Epithelial cell of esophagus (primary cell): ENCODE measurements at regions not wholly inside any gene's neighbourhood (a gene's known extent, or its start where the extent isn't known, plus 50 kb on each side); places are given as distances from the start of the nearest gene placed in this dataset.

Source experiments
- DNase-seq: peaks from one replicate; pipeline ENCODE4 v3.0.0; 2010; ENCODE audit warnings: low read depth
- H3K4me3 ChIP-seq: 2 replicates; pipeline ENCODE4 v1.5.1; 2011; ENCODE audit warnings: mild to moderate bottlenecking, low read length, control low read depth
- CTCF ChIP-seq: IDR thresholded peaks from 2 replicates; pipeline ENCODE4 v1.5.1; 2011; ENCODE audit warnings: low read depth, mild to moderate bottlenecking, low read length, control low read depth, inconsistent platforms; ENCODE audit not compliant: insufficient read depth; ENCODE audit errors: missing control alignments

- no peak for TF ChIP-seq CTCF
- no peak for DNase-seq
- no peak overlapping the region for H3K4me3 ChIP-seq
Measured at GRCh38 chr2:118616432-118616831, 231.0 kb downstream of the EN1 start.

GRCh38 chr2:118614841-118615271, 232.6 kb downstream of the EN1 start:
- no peak for DNase-seq
- H3K4me3 ChIP-seq: no peak overlapping the region
- no peak for TF ChIP-seq CTCF

DNA sequence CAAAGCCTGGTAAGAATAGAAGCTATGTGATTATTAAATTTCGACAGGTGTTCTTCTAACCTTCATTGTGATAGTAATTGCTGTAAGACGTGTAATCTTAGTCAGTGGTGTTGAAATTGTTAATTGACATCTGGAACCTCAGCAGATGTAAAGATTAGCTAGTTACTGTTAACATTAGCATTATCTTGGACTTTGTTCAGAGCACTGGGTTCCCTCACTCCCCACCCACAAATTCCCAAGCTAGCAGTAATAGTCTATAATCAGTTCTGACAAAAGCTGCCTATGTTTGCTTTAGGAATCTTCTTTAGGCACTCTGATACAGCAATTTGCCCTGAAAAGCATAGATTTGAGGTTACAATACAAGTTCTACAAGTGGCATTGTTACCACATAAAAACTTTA, 233.7 kb downstream of the EN1 start:
- no peak for DNase-seq
- TF ChIP-seq CTCF: no peak
- no peak overlapping the region for H3K4me3 ChIP-seq

DNA sequence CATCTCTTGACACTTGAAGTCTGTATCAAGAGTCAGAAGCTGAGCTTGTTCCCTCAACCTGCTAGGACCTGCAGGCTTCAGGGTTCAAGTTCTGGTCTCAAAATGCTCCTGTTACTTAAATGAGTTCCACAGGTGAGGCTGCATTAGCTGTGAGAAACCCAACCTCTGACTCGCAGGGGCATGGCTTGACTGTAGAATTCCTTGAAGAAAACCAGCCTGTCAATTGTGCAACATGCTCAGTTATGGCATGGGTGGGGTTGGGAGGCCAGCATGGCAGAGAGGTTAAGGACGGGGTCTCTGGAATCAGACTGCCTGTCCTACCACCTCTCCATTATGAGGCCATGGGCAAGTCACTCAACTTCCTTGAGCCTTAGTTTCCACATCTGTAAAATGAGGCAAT, 235.8 kb downstream of the EN1 start:
- TF ChIP-seq CTCF: no peak
- DNase-seq: peak; percentile 26
- H3K4me3 ChIP-seq: no peak overlapping the region

- no peak overlapping the region for H3K4me3 ChIP-seq
- peak; percentile 2 for DNase-seq
- TF ChIP-seq CTCF: no peak
Measured at GRCh38 chr2:118609138-118609537, 238.3 kb downstream of the EN1 start.

DNA sequence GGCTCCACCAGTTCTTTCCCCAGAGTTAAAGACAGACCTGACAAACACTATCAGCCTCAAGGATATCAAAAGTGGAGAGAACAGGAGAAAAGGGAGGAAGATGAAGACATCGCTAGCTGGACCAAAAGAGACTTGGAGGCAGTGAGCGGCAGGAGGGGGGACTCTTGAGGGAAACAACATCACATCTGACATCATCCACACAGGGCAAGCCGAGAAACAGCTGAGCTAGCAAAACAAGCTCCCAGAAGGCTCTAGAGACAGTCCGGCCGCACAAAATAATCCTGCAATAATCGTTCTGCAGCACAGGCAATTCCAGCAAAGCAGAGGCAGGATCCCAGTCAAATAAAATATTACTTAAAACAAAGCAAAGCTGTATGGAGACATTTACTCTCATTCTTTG, 239.8 kb downstream of the EN1 start:
- DNase-seq: no peak
- H3K4me3 ChIP-seq: no peak overlapping the region
- TF ChIP-seq CTCF: no peak

DNA sequence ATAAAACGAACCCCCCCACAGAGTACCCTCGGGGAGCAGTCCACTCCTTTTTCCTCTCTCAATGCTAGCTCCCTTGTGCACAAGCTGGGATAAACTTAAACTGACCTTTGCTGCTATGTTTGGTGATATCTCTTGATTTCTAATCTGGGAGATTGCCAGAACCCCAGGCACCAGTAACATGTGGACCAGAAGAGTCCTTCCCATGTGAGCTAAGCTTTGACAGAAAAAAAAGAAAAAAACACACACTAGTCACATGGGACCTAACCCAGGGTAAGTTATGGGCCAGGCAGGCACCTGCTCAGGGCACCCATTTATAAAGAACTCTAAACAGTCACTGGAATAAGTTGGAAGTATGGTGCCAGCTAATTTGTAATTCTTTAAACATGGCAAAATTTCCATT, 242.6 kb downstream of the EN1 start:
- DNase-seq: no peak
- no peak overlapping the region for H3K4me3 ChIP-seq
- no peak for TF ChIP-seq CTCF
